NOMO-1 (cell line): ENCODE measurements at regions not wholly inside any gene's neighbourhood (a gene's known extent, or its start where the extent isn't known, plus 50 kb on each side); places are given as distances from the start of the nearest gene placed in this dataset.
A peak's percentile ranks its signal among the peaks of the same experiment; 100 is the strongest.
"Not testable (repeated sequence)": the region's sequence is repeated elsewhere in the genome, so short reads cannot be mapped to it uniquely, and the experiment has no call there.

Experiments
- DNase-seq, 2 experiments: peaks; one replicate each; lab custom pipeline; 2025; ENCODE audit not compliant: unreplicated experiment in 2 of 2; lab: John Stamatoyannopoulos, UW

GRCh38 chr3:194189243-194189791 is 53.4 kb downstream of the HES1 start:
- DNase-seq: no peak

GRCh38 chr3:194191850-194192249 is 55.9 kb downstream of the HES1 start:
- not testable (repeated sequence) for DNase-seq

- peak; percentile 51 to 52 for DNase-seq
Measured at GRCh38 chr3:194194051-194194756, 58.3 kb downstream of the HES1 start.

- no peak for DNase-seq
Measured at GRCh38 chr3:194194757-194195085, 58.8 kb downstream of the HES1 start.

- no peak for DNase-seq
Measured at GRCh38 chr3:194195611-194196010, 59.7 kb downstream of the HES1 start.

GRCh38 chr3:194196876-194197275 is 60.9 kb downstream of the HES1 start:
- no peak for DNase-seq

- no peak for DNase-seq
Measured at GRCh38 chr3:194197396-194197960, 61.5 kb downstream of the HES1 start.

- DNase-seq: no peak
Measured at GRCh38 chr3:194197981-194198695, 62.2 kb downstream of the HES1 start.

GRCh38 chr3:194198938-194199337 is 63.0 kb downstream of the HES1 start:
- DNase-seq: peak; percentile 51 to 58

GRCh38 chr3:194200422-194201081 is 64.6 kb downstream of the HES1 start:
- no peak for DNase-seq

- DNase-seq: no peak
Measured at GRCh38 chr3:194201953-194202666, 66.2 kb downstream of the HES1 start.

- peak in 1 of 2 experiments; percentile 15 for DNase-seq
Measured at GRCh38 chr3:194203482-194204041, 67.6 kb downstream of the HES1 start.

- peak; percentile 12 to 15 for DNase-seq
Measured at GRCh38 chr3:194204042-194204987, 68.4 kb downstream of the HES1 start.

GRCh38 chr3:194205675-194206133 is 69.8 kb downstream of the HES1 start:
- peak; percentile 10 to 25 for DNase-seq

GRCh38 chr3:194206320-194206719 is 70.4 kb downstream of the HES1 start:
- no peak for DNase-seq

- DNase-seq: no peak
Measured at GRCh38 chr3:194208709-194209108, 72.8 kb downstream of the HES1 start.

- DNase-seq: no peak
Measured at GRCh38 chr3:194212161-194212844, 76.4 kb downstream of the HES1 start.

GRCh38 chr3:194212845-194213331 is 76.9 kb downstream of the HES1 start:
- no peak for DNase-seq
